IMR-90 (cell line): ENCODE measurements at regions not wholly inside any gene's neighbourhood (a gene's known extent, or its start where the extent isn't known, plus 50 kb on each side); places are given as distances from the start of the nearest gene placed in this dataset.

Experiments
- ATAC-seq: fragments of 200-7000 bp; cut with Tn5 transposase; 2 replicates; pipeline ENCODE4 v1.9.1; 2020; ENCODE audit warnings: low read depth, mild to moderate bottlenecking, moderate library complexity
- BruUV-seq: library from RNA; stranded (reverse); fragments of 400-500 nt; replicated peaks from 2 replicates; lab custom pipeline; 2021; lab: Mats Ljungman, UMichigan
- CTCF ChIA-PET: fragments of 300-600 bp; formaldehyde crosslinking; extraction: SDS; loops from one replicate; lab custom pipeline; 2021; ENCODE audit warnings: antibody characterized with exemption; lab: Yijun Ruan, JAX
- POLR2A ChIA-PET: fragments of 300-600 bp; sonication (Branson Sonifier 250); formaldehyde crosslinking; loops from one replicate; lab custom pipeline; 2022; ENCODE audit warnings: antibody characterized with exemption; ENCODE audit not compliant: unreplicated experiment; lab: Charles Lee
- DNase-seq: peaks from one replicate; pipeline ENCODE4 v3.0.0; 2013
- H2AFZ ChIP-seq: replicated peaks from 2 replicates; pipeline ENCODE3; 2013; ENCODE audit warnings: low read length, mild to moderate bottlenecking; ENCODE audit not compliant: poor library complexity
- H2AK5ac ChIP-seq: 2 replicates; pipeline ENCODE4 v1.6.1; 2013; ENCODE audit warnings: low read depth, low read length, inconsistent platforms
- H2AK9ac ChIP-seq: replicated peaks from 2 replicates; pipeline ENCODE3; 2013; ENCODE audit warnings: mild to moderate bottlenecking, low read depth, low read length, moderate library complexity; ENCODE audit not compliant: poor library complexity
- H2BK120ac ChIP-seq: 2 replicates; pipeline ENCODE4 v1.6.1; 2013; ENCODE audit warnings: low read depth, low read length, inconsistent platforms
- H2BK15ac ChIP-seq: 3 replicates; pipeline ENCODE4 v1.6.1; 2013; ENCODE audit warnings: low read depth, low read length, inconsistent platforms
- H2BK20ac ChIP-seq: 2 replicates; pipeline ENCODE4 v1.6.1; 2013; ENCODE audit warnings: low read depth, mild to moderate bottlenecking, inconsistent platforms, low read length, moderate library complexity
- H2BK5ac ChIP-seq: 2 replicates; pipeline ENCODE4 v1.6.1; 2013; ENCODE audit warnings: mild to moderate bottlenecking, low read depth, low read length, inconsistent platforms; ENCODE audit not compliant: poor library complexity, severe bottlenecking
- H3K14ac ChIP-seq: replicated peaks from 2 replicates; pipeline ENCODE4 v1.6.1; 2013; ENCODE audit warnings: low read depth, low read length, inconsistent platforms
- H3K18ac ChIP-seq: 2 replicates; pipeline ENCODE4 v1.6.1; 2013; ENCODE audit warnings: low read depth, low read length, control low read depth
- H3K23ac ChIP-seq: 2 replicates; pipeline ENCODE4 v1.6.1; 2013; ENCODE audit warnings: low read depth, low read length, inconsistent platforms
- H3K27ac ChIP-seq: 2 replicates; pipeline ENCODE4 v1.5.1; 2013; ENCODE audit warnings: mild to moderate bottlenecking, control low read depth, low read length; ENCODE audit not compliant: insufficient read depth
- H3K27me3 ChIP-seq: 2 replicates; pipeline ENCODE4 v1.6.1; 2013; ENCODE audit warnings: low read length; ENCODE audit not compliant: control insufficient read depth, insufficient read depth
- H3K36me3 ChIP-seq: 2 replicates; pipeline ENCODE4 v1.6.1; 2013; ENCODE audit warnings: low read length, mixed read lengths; ENCODE audit not compliant: control insufficient read depth, insufficient read depth
- H3K4ac ChIP-seq: 2 replicates; pipeline ENCODE4 v1.6.1; 2013; ENCODE audit warnings: low read depth, low read length, inconsistent platforms
- H3K4me1 ChIP-seq: 2 replicates; pipeline ENCODE4 v1.6.1; 2013; ENCODE audit warnings: low read length, mixed read lengths; ENCODE audit not compliant: control insufficient read depth, insufficient read depth
- H3K4me2 ChIP-seq: 2 replicates; pipeline ENCODE4 v1.6.1; 2013; ENCODE audit warnings: low read depth, mild to moderate bottlenecking, control low read depth, low read length, moderate library complexity
- H3K4me3 ChIP-seq: 2 replicates; pipeline ENCODE4 v1.5.1; 2013; ENCODE audit warnings: low read depth, mild to moderate bottlenecking, control low read depth, low read length, moderate library complexity; ENCODE audit not compliant: insufficient read depth
- H3K56ac ChIP-seq: 2 replicates; pipeline ENCODE4 v1.6.1; 2013; ENCODE audit warnings: low read length, inconsistent platforms; ENCODE audit not compliant: insufficient read depth; ENCODE audit errors: extremely low read depth
- H3K79me1 ChIP-seq, 2 experiments: 2 replicates each; pipeline ENCODE4 v1.6.1; 2013; ENCODE audit warnings: low read length in 2 of 2, inconsistent platforms in 1 of 2, low read depth in 1 of 2
- H3K9ac ChIP-seq: 2 replicates; pipeline ENCODE4 v1.6.1; 2013; ENCODE audit warnings: low read depth, low read length, control low read depth
- H3K9me1 ChIP-seq: 2 replicates; pipeline ENCODE4 v1.6.1; 2013; ENCODE audit warnings: low read length, inconsistent platforms; ENCODE audit not compliant: insufficient read depth
- H3K9me3 ChIP-seq: 2 replicates; pipeline ENCODE4 v1.6.1; 2013; ENCODE audit warnings: low read length; ENCODE audit not compliant: control insufficient read depth, insufficient read depth
- H4K20me1 ChIP-seq: 2 replicates; pipeline ENCODE4 v1.6.1; 2013; ENCODE audit warnings: low read length, inconsistent platforms; ENCODE audit not compliant: insufficient read depth
- H4K5ac ChIP-seq: 2 replicates; pipeline ENCODE4 v1.6.1; 2013; ENCODE audit warnings: mild to moderate bottlenecking, low read depth, low read length, control low read depth
- H4K8ac ChIP-seq, 2 experiments: 2 replicates each; pipeline ENCODE4 v1.6.1; 2013; ENCODE audit warnings: low read depth in 2 of 2, low read length in 2 of 2, control low read depth in 1 of 2, inconsistent platforms in 1 of 2
- H4K91ac ChIP-seq: 2 replicates; pipeline ENCODE4 v1.6.1; 2013; ENCODE audit warnings: low read depth, low read length, inconsistent platforms; ENCODE audit not compliant: insufficient read depth
- BHLHE40 ChIP-seq: fragments of 150-350 bp; IDR thresholded peaks from 2 replicates; pipeline ENCODE4 v1.6.1; 2016; ENCODE audit warnings: mild to moderate bottlenecking, low read depth, low read length
- CEBPB ChIP-seq: IDR thresholded peaks from 2 replicates; pipeline ENCODE4 v1.6.1; 2012; ENCODE audit warnings: low read depth, low read length, improper control_type of control experiment
- CHD1 ChIP-seq: IDR thresholded peaks from 2 replicates; pipeline ENCODE4 v1.6.1; 2012; ENCODE audit warnings: low read depth, low read length, improper control_type of control experiment
- FOS ChIP-seq: fragments of 150-350 bp; IDR thresholded peaks from 2 replicates; pipeline ENCODE4 v1.6.1; 2016; ENCODE audit warnings: low read depth, low read length
- MAFK ChIP-seq: IDR thresholded peaks from 2 replicates; pipeline ENCODE4 v1.6.1; 2012; ENCODE audit warnings: low read depth, low read length, improper control_type of control experiment
- MAZ ChIP-seq: IDR thresholded peaks from 2 replicates; pipeline ENCODE4 v1.6.1; 2012; ENCODE audit warnings: low read depth, mild to moderate bottlenecking, low read length, improper control_type of control experiment, moderate library complexity, borderline replicate concordance
- MXI1 ChIP-seq: IDR thresholded peaks from 2 replicates; pipeline ENCODE4 v1.6.1; 2012; ENCODE audit warnings: low read depth, mild to moderate bottlenecking, low read length, moderate library complexity, borderline replicate concordance
- NFE2L2 ChIP-seq: fragments of 150-350 bp; IDR thresholded peaks from 2 replicates; pipeline ENCODE4 v1.6.1; 2016; ENCODE audit warnings: low read depth, mild to moderate bottlenecking, low read length
- POLR2A ChIP-seq: IDR thresholded peaks from 2 replicates; pipeline ENCODE4 v1.6.1; 2012; ENCODE audit warnings: mild to moderate bottlenecking, low read depth, low read length
- RAD21 ChIP-seq: IDR thresholded peaks from 2 replicates; pipeline ENCODE4 v1.6.1; 2012; ENCODE audit warnings: low read length, improper control_type of control experiment
- RCOR1 ChIP-seq: IDR thresholded peaks from 2 replicates; pipeline ENCODE4 v1.6.1; 2012; ENCODE audit warnings: mild to moderate bottlenecking, low read length, improper control_type of control experiment; ENCODE audit not compliant: insufficient replicate concordance
- RFX5 ChIP-seq: IDR thresholded peaks from 2 replicates; pipeline ENCODE4 v1.8.0; 2012; ENCODE audit warnings: low read depth, mild to moderate bottlenecking, low read length, moderate library complexity
- SMC3 ChIP-seq: fragments of 150-350 bp; IDR thresholded peaks from 2 replicates; pipeline ENCODE4 v1.6.1; 2016; ENCODE audit warnings: low read depth, mild to moderate bottlenecking, antibody characterized with exemption, low read length, moderate library complexity
- USF2 ChIP-seq: fragments of 150-350 bp; IDR thresholded peaks from 2 replicates; pipeline ENCODE4 v1.6.1; 2017; ENCODE audit warnings: mild to moderate bottlenecking, antibody characterized with exemption, low read length, low read depth
- WGBS, 2 experiments: methylation state at CpG; one replicate each; pipeline versions ENCODE4 v1.1.5 to v1.1.7; 2013; ENCODE audit warnings: missing lambda C conversion rate in 2 of 2; ENCODE audit not compliant: insufficient read length in 1 of 2; ENCODE audit errors: extremely low coverage in 2 of 2; 5-methylcytosine and 5-hydroxymethylcytosine counted together
- dilution Hi-C: fragments of 300-500 bp; cut with HindIII; formaldehyde crosslinking; loops from one replicate; pipeline ENCODE4 v1.14.3; 2018; ENCODE audit warnings: low sequenced_read_pairs; ENCODE audit not compliant: unreplicated experiment
- in situ Hi-C: fragments of 300-500 bp; cut with MboI; formaldehyde crosslinking; loops from 3 replicates; pipeline ENCODE4 v1.14.3; 2019; ENCODE audit warnings: low sequenced_read_pairs, inconsistent platforms, mixed read lengths
- intact Hi-C: fragments of 100-400 bp; cut with micrococcal nuclease; formaldehyde crosslinking; loops from 2 replicates; pipeline ENCODE4 v1.10.0; 2022
- TF ChIP-seq, protein P1 (sequence below): conservative IDR thresholded peaks from 2 replicates; pipeline ENCODE4 v1.5.1; 2012; ENCODE audit warnings: mild to moderate bottlenecking, low read depth, low read length, improper control_type of control experiment
- TF ChIP-seq, protein P2 (sequence below): fragments of 150-350 bp; IDR thresholded peaks from 2 replicates; pipeline ENCODE4 v1.6.1; 2016; ENCODE audit warnings: low read depth, mild to moderate bottlenecking, low read length, moderate library complexity, borderline replicate concordance

DNA sequence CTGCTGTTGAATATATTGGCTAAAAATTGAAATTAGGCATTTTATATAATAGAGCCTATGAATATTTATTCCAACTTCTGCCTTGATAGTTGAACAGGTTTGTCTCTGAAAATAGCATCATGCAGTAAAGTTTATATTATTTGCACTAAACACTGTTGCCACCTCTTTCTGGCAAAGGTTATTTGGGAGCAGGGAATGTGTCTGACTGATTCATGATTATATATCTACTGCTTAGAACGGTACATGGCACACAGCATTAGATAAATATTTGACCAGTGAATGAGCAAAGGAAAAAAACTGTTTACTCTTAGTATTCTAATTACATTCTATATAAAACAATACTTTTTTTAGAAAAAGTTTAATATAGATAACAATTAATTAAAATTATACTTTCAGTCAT, 123.1 kb upstream of the MGAT4C start:
- Histone ChIP-seq H2BK5ac (no peak overlapping the region), H3K4ac (no peak overlapping the region), H2BK15ac (no peak overlapping the region), H3K4me3 (no peak overlapping the region), H4K91ac (no peak overlapping the region), H3K9me3 (peaks cover 2% of the 10 kb centered on the region), H3K4me1 (no peaks in the 10 kb centered on the region), H3K79me1 (no peaks in the 10 kb centered on the region), H4K20me1 (no peaks in the 10 kb centered on the region), H3K4me2 (no peak overlapping the region), H3K27me3 (no peaks in the 10 kb centered on the region), H2AFZ (no peak overlapping the region), H3K36me3 (no peaks in the 10 kb centered on the region), H2BK20ac (no peak overlapping the region), H3K18ac (no peak overlapping the region), H2AK5ac (no peak overlapping the region), H3K27ac (no peak overlapping the region), H4K8ac (no peak overlapping the region), H2AK9ac (no peak overlapping the region), H3K23ac (no peak overlapping the region), H3K56ac (no peak overlapping the region), H3K14ac (no peak overlapping the region), H2BK120ac (no peak overlapping the region), H3K9me1 (no peaks in the 10 kb centered on the region), H4K5ac (no peak overlapping the region), H3K9ac (no peak overlapping the region)
- DNase-seq (no peak), ATAC-seq (no peak)
- ChIA-PET CTCF (no interaction called here), POLR2A (no interaction called here)
- dilution Hi-C loops (no loop called here), intact Hi-C loops (no loop called here), in situ Hi-C loops (no loop called here)
- WGBS, 2 experiments: no CpG with 5 or more reads among the region's 1 CpG
- no TSS peak for BruUV-seq
- TF ChIP-seq, protein P1, sequence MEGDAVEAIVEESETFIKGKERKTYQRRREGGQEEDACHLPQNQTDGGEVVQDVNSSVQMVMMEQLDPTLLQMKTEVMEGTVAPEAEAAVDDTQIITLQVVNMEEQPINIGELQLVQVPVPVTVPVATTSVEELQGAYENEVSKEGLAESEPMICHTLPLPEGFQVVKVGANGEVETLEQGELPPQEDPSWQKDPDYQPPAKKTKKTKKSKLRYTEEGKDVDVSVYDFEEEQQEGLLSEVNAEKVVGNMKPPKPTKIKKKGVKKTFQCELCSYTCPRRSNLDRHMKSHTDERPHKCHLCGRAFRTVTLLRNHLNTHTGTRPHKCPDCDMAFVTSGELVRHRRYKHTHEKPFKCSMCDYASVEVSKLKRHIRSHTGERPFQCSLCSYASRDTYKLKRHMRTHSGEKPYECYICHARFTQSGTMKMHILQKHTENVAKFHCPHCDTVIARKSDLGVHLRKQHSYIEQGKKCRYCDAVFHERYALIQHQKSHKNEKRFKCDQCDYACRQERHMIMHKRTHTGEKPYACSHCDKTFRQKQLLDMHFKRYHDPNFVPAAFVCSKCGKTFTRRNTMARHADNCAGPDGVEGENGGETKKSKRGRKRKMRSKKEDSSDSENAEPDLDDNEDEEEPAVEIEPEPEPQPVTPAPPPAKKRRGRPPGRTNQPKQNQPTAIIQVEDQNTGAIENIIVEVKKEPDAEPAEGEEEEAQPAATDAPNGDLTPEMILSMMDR: no peak
- no peak for TF ChIP-seq SMC3
- no peak for TF ChIP-seq NFE2L2
- no peak for TF ChIP-seq CEBPB
- no peak for TF ChIP-seq MAFK
- no peak for TF ChIP-seq USF2
- TF ChIP-seq RAD21: no peak
- no peak for TF ChIP-seq BHLHE40
- TF ChIP-seq POLR2A: no peak
- no peak for TF ChIP-seq RFX5
- TF ChIP-seq MAZ: no peak
- no peak for TF ChIP-seq MXI1
- no peak for TF ChIP-seq FOS
- TF ChIP-seq, protein P2, sequence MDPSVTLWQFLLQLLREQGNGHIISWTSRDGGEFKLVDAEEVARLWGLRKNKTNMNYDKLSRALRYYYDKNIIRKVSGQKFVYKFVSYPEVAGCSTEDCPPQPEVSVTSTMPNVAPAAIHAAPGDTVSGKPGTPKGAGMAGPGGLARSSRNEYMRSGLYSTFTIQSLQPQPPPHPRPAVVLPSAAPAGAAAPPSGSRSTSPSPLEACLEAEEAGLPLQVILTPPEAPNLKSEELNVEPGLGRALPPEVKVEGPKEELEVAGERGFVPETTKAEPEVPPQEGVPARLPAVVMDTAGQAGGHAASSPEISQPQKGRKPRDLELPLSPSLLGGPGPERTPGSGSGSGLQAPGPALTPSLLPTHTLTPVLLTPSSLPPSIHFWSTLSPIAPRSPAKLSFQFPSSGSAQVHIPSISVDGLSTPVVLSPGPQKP: no peak
- TF ChIP-seq RCOR1: no peak
- no peak for TF ChIP-seq CHD1
